ENCODE measurements at regions not wholly inside any gene's neighbourhood (a gene's known extent, or its start where the extent isn't known, plus 50 kb on each side); places are given as distances from the start of the nearest gene placed in this dataset.

GRCh38 chr4:74537459-74537858 lies 92.5 kb downstream of the AREG start:
- TF ChIP-seq ZFP3 (CRISPR knock-in tag; IDR thresholded peaks at IDR 0.05) (no peak), BACH2 (CRISPR knock-in tag; IDR thresholded peaks at IDR 0.05; ENCODE audit: borderline replicate concordance) (no peak), CSRNP3 (CRISPR knock-in tag; IDR thresholded peaks at IDR 0.05) (no peak), ZFP30 (CRISPR knock-in tag; IDR thresholded peaks at IDR 0.05) (no peak), CREB5 (CRISPR knock-in tag; IDR thresholded peaks at IDR 0.05; ENCODE audit: low read depth) (no peak), PATZ1 (CRISPR knock-in tag; IDR thresholded peaks at IDR 0.05; ENCODE audit: borderline replicate concordance) (no peak)

Data from SK-N-SH treated with all-trans-retinoic acid at 6 μM for 48 hours (cell line).